ENCODE measurements at regions not wholly inside any gene's neighbourhood (a gene's known extent, or its start where the extent isn't known, plus 50 kb on each side); places are given as distances from the start of the nearest gene placed in this dataset.

- TF ChIP-seq, protein P1, sequence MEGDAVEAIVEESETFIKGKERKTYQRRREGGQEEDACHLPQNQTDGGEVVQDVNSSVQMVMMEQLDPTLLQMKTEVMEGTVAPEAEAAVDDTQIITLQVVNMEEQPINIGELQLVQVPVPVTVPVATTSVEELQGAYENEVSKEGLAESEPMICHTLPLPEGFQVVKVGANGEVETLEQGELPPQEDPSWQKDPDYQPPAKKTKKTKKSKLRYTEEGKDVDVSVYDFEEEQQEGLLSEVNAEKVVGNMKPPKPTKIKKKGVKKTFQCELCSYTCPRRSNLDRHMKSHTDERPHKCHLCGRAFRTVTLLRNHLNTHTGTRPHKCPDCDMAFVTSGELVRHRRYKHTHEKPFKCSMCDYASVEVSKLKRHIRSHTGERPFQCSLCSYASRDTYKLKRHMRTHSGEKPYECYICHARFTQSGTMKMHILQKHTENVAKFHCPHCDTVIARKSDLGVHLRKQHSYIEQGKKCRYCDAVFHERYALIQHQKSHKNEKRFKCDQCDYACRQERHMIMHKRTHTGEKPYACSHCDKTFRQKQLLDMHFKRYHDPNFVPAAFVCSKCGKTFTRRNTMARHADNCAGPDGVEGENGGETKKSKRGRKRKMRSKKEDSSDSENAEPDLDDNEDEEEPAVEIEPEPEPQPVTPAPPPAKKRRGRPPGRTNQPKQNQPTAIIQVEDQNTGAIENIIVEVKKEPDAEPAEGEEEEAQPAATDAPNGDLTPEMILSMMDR (conservative IDR thresholded peaks at IDR 0.05), result no peak
- TF ChIP-seq EZH2 (IDR thresholded peaks at IDR 0.05; ENCODE audit: low read depth), result no peak
Measured at GRCh38 chr11:70509476-70509875, 111.1 kb downstream of the CTTN start.
